Spleen (tissue), 11 donors: ENCODE measurements at regions not wholly inside any gene's neighbourhood (a gene's known extent, or its start where the extent isn't known, plus 50 kb on each side); places are given as distances from the start of the nearest gene placed in this dataset.

Experiments
- DNase-seq: peaks from one replicate; pipeline ENCODE4 v3.0.0-alpha.2; 2020
- H3K27ac ChIP-seq, 8 donors: fragments of 200-600 bp; sonication (generic) in 7 of 8; 1 replicate in 4 of 8; 2 replicates in 4 of 8; pipeline versions ENCODE4 v1.5.0 to v1.8.0; 2016 to 2021; ENCODE audit warnings: inconsistent platforms in 4 of 8, mild to moderate bottlenecking in 4 of 8, moderate library complexity in 1 of 8
- H3K27me3 ChIP-seq, 7 donors: fragments of 200-600 bp; sonication (generic) in 6 of 7; replicated peaks in 1 of 7; 1 replicate in 4 of 7; 2 replicates in 3 of 7; pipeline versions ENCODE4 v1.5.0 to v1.8.0; 2016 to 2021; ENCODE audit warnings: inconsistent platforms in 3 of 7, mild to moderate bottlenecking in 1 of 7
- H3K36me3 ChIP-seq, 6 donors: fragments of 200-600 bp; sonication (generic) in 5 of 6; 1 replicate in 4 of 6; 2 replicates in 2 of 6; pipeline versions ENCODE4 v1.5.0 to v1.8.0; 2016 to 2021; ENCODE audit warnings: inconsistent platforms in 2 of 6
- H3K4me1 ChIP-seq, 6 donors: fragments of 200-600 bp; sonication (generic) in 5 of 6; 1 replicate in 3 of 6; 2 replicates in 3 of 6; pipeline versions ENCODE4 v1.5.0 to v1.8.0; 2016 to 2021; ENCODE audit warnings: inconsistent platforms in 3 of 6
- H3K4me3 ChIP-seq, 8 donors: fragments of 200-600 bp; sonication (generic) in 7 of 8; 1 replicate in 4 of 8; 2 replicates in 4 of 8; pipeline versions ENCODE4 v1.5.0 to v1.8.0; 2016 to 2021; ENCODE audit warnings: inconsistent platforms in 4 of 8, mild to moderate bottlenecking in 4 of 8, moderate library complexity in 2 of 8
- H3K9me3 ChIP-seq, 8 donors: fragments of 200-600 bp; sonication (generic) in 7 of 8; 1 replicate in 4 of 8; 2 replicates in 4 of 8; pipeline versions ENCODE4 v1.5.0 to v1.8.0; 2016 to 2021; ENCODE audit warnings: inconsistent platforms in 4 of 8
- CTCF ChIP-seq, 11 experiments: fragments of 200-600 bp in 7 of 11; fragments of 450-650 bp in 4 of 11; sonication (generic) in 4 of 11; IDR thresholded peaks in 8 of 11; conservative IDR thresholded peaks in 3 of 11; 1 replicate in 7 of 11; 2 replicates in 4 of 11; pipeline versions ENCODE4 v1.4.0 to v1.8.0; 2016 to 2021; ENCODE audit warnings: antibody characterized with exemption in 11 of 11, inconsistent platforms in 4 of 11, mild to moderate bottlenecking in 1 of 11
- POLR2A ChIP-seq, 3 donors: fragments of 450-650 bp; IDR thresholded peaks; one replicate each; pipeline ENCODE4 v1.5.1; 2017; ENCODE audit warnings: antibody characterized with exemption in 3 of 3, mild to moderate bottlenecking in 1 of 3
- POLR2AphosphoS5 ChIP-seq, 3 donors: sonication (generic); formaldehyde crosslinking; IDR thresholded peaks; one replicate each; pipeline ENCODE4 v1.5.1; 2017; ENCODE audit warnings: antibody characterized with exemption in 3 of 3
- WGBS, 5 donors: extraction: QIAGEN DNeasy Blood & Tissue Kit in 3 of 5; methylation state at CpG; one replicate each; pipeline versions ENCODE4 v1.1.5 to v1.1.7; 2013 to 2018; 5-methylcytosine and 5-hydroxymethylcytosine counted together
- intact Hi-C: fragments of 100-400 bp; cut with DNase I; formaldehyde crosslinking; loops from one replicate; pipeline ENCODE4 v1.15.0; 2023; ENCODE audit warnings: low total_unique reads
- donor health status: healthy with polysubstance abuse.
- donor health status: DM: no; HTN: no; CAD: no; lungs with moderate emphysema.
- donor health status: DM: no; HTN: no; CAD: no.
- donor health status: Bipolar disorder and iron deficiency.
- donor health status: healthy.
- donor health status: DM: no; HTN: no; CAD: no.
- donor health status: DM: yes; HTN: yes; CAD: no.

GRCh38 chr5:108481355-108481931, 99.5 kb upstream of the FBXL17 start:
- Histone ChIP-seq H3K27me3 (peaks cover 0 to 6% (median 0%) of the 10 kb centered on the region in 7 donors), H3K27ac (no peak overlapping the region), H3K9me3 (no peaks in the 10 kb centered on the region), H3K4me3 (no peak overlapping the region), H3K4me1 (no peaks in the 10 kb centered on the region), H3K36me3 (no peaks in the 10 kb centered on the region)
- no peak for DNase-seq
- intact Hi-C loops, result no loop called here
- WGBS, 5 donors, result 46 to 56% (median 53%) methylated on average over 8 of the region's 8 CpGs
- TF ChIP-seq CTCF (IDR thresholded peaks at IDR 0.05 in 8 of 11, conservative IDR thresholded peaks at IDR 0.05 in 3 of 11) (peak in 1 of 11 experiments; percentile 14), POLR2A (IDR thresholded peaks at IDR 0.05) (no peak), POLR2AphosphoS5 (IDR thresholded peaks at IDR 0.05) (no peak)

DNA sequence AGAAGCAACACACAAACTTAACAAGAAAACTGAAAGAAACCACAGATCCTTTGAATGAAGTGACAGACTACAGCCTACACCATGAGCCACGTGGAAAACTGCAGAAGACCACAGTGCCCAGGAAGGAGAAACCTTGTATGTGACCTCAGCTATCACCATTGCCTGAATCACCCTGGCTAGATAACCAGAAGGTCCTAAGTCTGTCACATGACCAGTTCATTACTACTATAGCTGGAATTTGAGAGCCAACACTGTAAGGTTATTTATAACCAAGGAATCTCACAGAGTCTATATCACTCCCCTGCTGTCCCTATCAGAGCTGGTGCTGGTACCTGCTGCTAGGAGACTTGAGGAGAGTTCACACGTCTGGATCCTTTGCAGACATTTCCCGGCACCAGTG, 90.3 kb upstream of the FBXL17 start:
- no peaks in the 10 kb centered on the region for H3K4me1 ChIP-seq
- H3K27ac ChIP-seq, result no peak overlapping the region
- intact Hi-C loops, result no loop called here
- H3K27me3 ChIP-seq, result no peaks in the 10 kb centered on the region
- WGBS, 5 donors, result 73 to 78% (median 76%) methylated on average over 3 of the region's 3 CpGs
- H3K4me3 ChIP-seq, result no peak overlapping the region
- DNase-seq, result no peak
- TF ChIP-seq CTCF (IDR thresholded peaks at IDR 0.05 in 8 of 11, conservative IDR thresholded peaks at IDR 0.05 in 3 of 11) (no peak), POLR2A (IDR thresholded peaks at IDR 0.05) (no peak), POLR2AphosphoS5 (IDR thresholded peaks at IDR 0.05) (no peak)
- H3K9me3 ChIP-seq, result peaks cover 0 to 7% (median 0%) of the 10 kb centered on the region in 8 donors
- no peaks in the 10 kb centered on the region for H3K36me3 ChIP-seq

GRCh38 chr5:108467563-108467962, 85.7 kb upstream of the FBXL17 start:
- no peaks in the 10 kb centered on the region for H3K36me3 ChIP-seq
- DNase-seq, result no peak
- H3K4me3 ChIP-seq, result no peak overlapping the region
- H3K4me1 ChIP-seq, result no peaks in the 10 kb centered on the region
- intact Hi-C loops, result no loop called here
- H3K27me3 ChIP-seq, result no peaks in the 10 kb centered on the region
- H3K9me3 ChIP-seq, result no peaks in the 10 kb centered on the region
- WGBS, 5 donors, result 69 to 92% (median 83%) methylated on average over 4 of the region's 4 CpGs
- TF ChIP-seq POLR2AphosphoS5 (IDR thresholded peaks at IDR 0.05), result no peak
- no peak for TF ChIP-seq POLR2A (IDR thresholded peaks at IDR 0.05)
- TF ChIP-seq CTCF (IDR thresholded peaks at IDR 0.05 in 8 of 11, conservative IDR thresholded peaks at IDR 0.05 in 3 of 11), result no peak
- H3K27ac ChIP-seq, result no peak overlapping the region

DNA sequence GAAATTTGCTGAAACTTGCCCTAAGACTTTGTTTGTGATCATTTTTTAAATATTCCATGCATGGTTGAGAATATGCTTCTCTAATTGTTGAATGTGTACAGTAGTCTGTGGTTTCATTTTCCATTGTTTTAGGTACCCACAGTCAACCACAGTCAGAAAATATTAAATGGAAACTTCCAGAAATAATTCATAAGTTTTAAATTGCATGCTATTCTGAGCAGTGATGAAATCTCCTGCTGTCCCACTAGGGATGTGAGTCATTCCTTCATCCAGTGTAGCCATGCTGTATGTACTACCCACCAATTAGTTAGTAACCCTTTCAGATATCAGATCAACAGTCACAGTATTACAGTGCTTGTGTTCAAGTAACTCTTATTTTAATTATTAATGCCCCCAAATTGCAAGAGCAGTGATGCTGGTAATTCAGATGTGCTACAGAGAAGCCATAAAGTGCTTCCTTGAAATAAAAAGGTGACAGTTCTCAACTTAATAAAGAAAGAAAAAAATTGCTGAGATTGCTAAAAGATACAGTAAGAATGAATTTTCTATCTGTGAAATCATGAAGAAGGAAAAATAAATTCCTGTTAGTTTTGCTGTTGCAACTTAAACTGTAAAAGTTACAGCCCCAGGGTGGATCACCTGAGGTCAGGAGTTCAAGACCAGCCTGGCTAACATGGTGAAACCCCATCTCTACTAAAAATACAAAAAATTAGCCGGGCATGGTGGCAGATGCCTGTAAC, 79.9 kb upstream of the FBXL17 start:
- WGBS, 5 donors, result 41 to 73% (median 60%) methylated on average over 1 of the region's 1 CpG
- H3K36me3 ChIP-seq, result no peaks in the 10 kb centered on the region
- H3K4me1 ChIP-seq, result no peaks in the 10 kb centered on the region
- no peak overlapping the region for H3K27ac ChIP-seq
- no peak overlapping the region for H3K4me3 ChIP-seq
- no peaks in the 10 kb centered on the region for H3K9me3 ChIP-seq
- peaks cover 0 to 5% (median 0%) of the 10 kb centered on the region in 7 donors for H3K27me3 ChIP-seq
- TF ChIP-seq CTCF (IDR thresholded peaks at IDR 0.05 in 8 of 11, conservative IDR thresholded peaks at IDR 0.05 in 3 of 11) (no peak), POLR2A (IDR thresholded peaks at IDR 0.05) (no peak), POLR2AphosphoS5 (IDR thresholded peaks at IDR 0.05) (no peak)
- DNase-seq, result no peak
- intact Hi-C loops, result no loop called here
